ENCODE measurements at regions not wholly inside any gene's neighbourhood (a gene's known extent, or its start where the extent isn't known, plus 50 kb on each side); places are given as distances from the start of the nearest gene placed in this dataset.

DNA sequence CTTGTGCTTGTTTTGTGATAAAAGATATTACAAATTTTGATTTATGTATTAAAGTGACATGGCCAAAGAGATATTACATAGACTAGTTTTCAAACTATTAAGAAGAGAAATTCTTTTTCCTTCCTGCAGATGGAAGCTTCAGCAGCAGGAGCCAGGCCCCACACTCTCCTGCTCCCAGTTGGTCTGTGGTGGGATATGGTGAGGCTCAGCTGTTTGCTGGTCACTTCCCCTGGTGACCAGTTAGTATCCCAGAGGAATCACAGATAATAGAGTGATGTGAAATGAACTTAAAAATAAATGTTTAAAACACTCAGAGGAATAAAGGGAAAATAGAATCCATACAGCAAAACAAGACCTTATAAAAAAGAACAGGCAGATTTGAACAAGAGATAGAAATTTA is 154.7 kb downstream of the KTN1 start:
- DNase-seq = no peak

DNA sequence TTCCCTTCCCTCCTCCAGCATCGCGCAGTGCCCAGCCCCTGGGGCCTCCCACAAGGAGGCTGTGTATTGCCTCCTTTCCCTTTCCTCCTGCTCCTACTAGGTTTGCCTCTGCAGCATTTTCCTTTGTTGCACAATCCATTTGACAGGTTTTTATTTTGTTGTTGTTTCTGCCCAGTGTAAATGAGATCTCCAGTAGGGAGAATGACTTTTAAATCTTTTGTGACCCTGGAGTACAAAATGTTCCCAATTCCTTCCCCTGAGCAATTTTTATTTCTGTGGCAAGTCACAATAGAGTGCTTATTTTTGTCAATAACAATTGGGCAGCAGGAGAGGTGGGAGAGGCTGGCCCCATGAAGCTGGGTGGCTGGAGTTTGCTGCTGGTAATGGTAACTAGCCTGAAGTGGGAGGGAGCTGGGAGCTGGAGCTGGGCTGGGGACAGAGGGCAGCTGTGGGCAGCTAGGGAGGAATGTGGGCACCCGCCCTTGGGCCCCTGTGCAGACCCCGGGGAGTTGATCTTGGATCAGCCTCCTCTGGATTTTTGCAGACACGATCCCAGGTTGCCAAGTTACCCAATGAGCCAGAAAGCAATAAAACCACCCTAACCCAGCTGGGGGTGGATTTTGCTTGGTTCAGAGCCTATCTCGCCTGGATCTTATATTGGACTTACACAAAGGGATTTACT is 160.1 kb downstream of the KTN1 start:
- DNase-seq = no peak

- no peak for DNase-seq
Measured at GRCh38 chr14:55740649-55740989, 160.6 kb downstream of the KTN1 start.

- DNase-seq = no peak
Measured at GRCh38 chr14:55741240-55741639, 161.2 kb downstream of the KTN1 start.

- DNase-seq = no peak
Measured at GRCh38 chr14:55743551-55743950, 163.5 kb downstream of the KTN1 start.

- no peak for DNase-seq
Measured at GRCh38 chr14:55744321-55744720, 164.3 kb downstream of the KTN1 start.

- no peak for DNase-seq
Measured at GRCh38 chr14:55745906-55746305, 165.9 kb downstream of the KTN1 start.

DNA sequence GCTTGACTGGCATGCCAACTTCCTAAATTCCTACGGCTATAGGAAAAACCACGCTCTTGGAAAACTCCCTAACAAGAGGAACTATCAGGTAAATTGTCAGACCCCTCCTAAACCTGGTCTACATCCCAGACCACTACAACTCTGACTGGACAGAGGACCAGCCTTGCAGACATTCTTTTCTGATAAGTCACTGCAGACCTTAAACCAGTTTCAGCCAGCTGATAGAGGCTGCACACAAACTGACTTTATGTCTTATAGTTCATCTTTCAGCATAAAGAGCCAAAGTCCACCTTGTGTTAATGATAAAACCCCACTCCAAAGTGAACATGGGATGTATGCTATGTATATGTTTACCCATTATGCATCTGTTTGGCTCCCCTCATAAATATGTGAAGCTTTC is 166.6 kb downstream of the KTN1 start:
- DNase-seq = no peak

GRCh38 chr14:55747186-55747585 is 167.2 kb downstream of the KTN1 start:
- no peak for DNase-seq

- no peak for DNase-seq
Measured at GRCh38 chr14:55749201-55749812, 169.3 kb downstream of the KTN1 start.

GRCh38 chr14:55749946-55750345 is 169.9 kb downstream of the KTN1 start:
- no peak for DNase-seq

GRCh38 chr14:55752580-55753390 is 172.8 kb downstream of the KTN1 start:
- DNase-seq = no peak

- DNase-seq = no peak
Measured at GRCh38 chr14:55754471-55754870, 174.5 kb downstream of the KTN1 start.

DNA sequence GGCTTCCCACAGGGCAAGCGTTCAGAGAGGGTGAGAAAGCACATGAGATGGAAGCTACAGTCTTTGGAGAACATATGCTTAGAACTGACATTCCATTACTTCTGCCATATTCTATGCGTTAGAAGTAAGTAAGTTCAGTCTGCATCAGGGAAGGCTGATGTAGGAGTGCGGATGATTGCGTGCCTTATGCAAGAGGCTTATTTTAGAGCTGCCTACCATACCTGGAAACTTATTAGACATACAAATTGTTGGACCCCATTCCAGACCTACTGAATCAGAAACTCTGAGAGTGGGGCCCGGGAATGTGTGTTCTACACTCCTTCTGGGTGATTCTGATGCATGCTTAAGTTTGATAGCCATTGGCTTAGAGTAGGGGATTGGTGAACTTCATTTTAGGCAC is 174.9 kb downstream of the KTN1 start:
- DNase-seq = no peak

DNA sequence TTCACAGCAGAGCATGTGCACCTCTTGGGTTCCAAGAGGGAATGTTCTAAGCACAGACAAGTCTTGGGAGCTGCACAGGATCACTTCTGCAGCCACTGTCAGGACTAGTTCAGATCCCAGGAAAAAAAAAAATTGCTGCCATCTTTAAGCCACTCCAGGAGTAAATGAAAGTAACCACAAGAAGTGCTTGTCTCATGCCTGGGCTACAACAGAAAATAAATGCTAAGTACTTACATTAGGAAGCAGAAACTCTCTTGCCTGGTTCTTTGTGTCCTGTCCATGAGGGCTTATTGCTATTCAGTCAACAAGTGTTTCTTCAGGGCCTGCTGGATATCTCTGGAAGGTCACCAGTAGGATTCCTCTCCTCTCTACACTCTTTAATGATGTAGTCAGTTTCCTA is 176.1 kb downstream of the KTN1 start:
- no peak for DNase-seq

GRCh38 chr14:55756557-55756956 is 176.6 kb downstream of the KTN1 start:
- no peak for DNase-seq

GRCh38 chr14:55758796-55759195 is 178.8 kb downstream of the KTN1 start:
- DNase-seq = no peak

GRCh38 chr14:55760789-55761566 is 181.0 kb downstream of the KTN1 start:
- no peak for DNase-seq

GRCh38 chr14:55761651-55762050 is 181.6 kb downstream of the KTN1 start:
- no peak for DNase-seq

DNA sequence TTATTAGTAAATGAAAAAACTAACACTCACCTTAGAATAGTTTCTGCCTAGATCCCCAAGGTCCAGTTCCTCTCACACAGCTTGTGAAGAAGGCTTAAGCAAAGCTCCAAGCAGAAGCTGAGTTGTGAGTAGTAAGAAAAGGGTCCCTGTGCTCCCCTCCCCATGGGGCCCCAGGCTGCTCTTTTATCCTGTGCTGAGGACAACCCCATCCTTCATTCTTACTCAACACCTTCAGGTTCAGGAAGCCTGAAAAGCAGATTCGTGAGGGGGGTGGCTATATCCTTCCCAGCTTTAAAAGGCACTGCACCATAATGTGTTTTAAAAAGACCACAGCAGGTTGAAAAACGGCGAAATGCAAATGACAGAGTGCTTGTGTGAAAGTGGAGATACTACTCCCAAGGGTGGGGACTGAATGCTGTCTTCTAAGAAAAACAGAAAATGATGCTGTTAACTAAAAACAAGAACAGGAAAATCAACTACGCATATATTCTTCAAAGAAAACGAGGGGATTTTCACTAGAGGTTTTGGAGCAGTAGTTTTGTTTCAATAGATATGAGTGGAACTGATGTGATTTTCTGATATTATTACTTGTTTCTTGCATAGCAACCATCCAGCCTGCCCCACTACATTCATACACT is 182.7 kb downstream of the KTN1 start:
- no peak for DNase-seq

GRCh38 chr14:55764784-55765183 is 184.8 kb downstream of the KTN1 start:
- DNase-seq = no peak

DNA sequence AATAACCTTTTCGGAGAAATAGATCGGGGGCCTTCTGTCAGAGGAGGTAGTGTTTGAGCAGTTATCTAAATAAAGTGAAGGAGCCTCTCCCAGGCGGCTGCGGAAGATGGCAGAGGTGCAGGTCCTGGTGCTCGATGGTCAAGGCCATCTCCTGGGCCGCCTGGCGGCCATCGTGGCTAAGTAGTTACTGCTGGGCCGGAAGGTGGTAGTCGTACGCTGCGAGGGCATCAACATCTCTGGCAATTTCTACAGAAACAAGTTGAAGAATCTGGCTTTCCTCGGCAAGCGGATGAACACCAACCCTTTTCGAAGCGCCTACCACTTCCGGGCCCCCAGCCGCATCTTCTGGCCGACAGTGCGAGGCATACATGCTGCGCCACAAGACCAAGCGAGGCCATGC is 186.1 kb downstream of the KTN1 start:
- no peak for DNase-seq

- DNase-seq = no peak
Measured at GRCh38 chr14:55767286-55767685, 187.3 kb downstream of the KTN1 start.
